HEK293 (cell line): ENCODE measurements at regions not wholly inside any gene's neighbourhood (a gene's known extent, or its start where the extent isn't known, plus 50 kb on each side); places are given as distances from the start of the nearest gene placed in this dataset.

Experiments used
- CTCF ChIA-PET: fragments of 350-600 bp; formaldehyde crosslinking; extraction: SDS; loops from one replicate; lab custom pipeline; 2021; ENCODE audit warnings: antibody characterized with exemption; lab: Yijun Ruan, JAX
- POLR2A ChIA-PET: fragments of 300-600 bp; formaldehyde crosslinking; extraction: SDS; loops from one replicate; lab custom pipeline; 2020; ENCODE audit warnings: antibody characterized with exemption, inconsistent platforms; lab: Yijun Ruan, JAX
- H3K27ac ChIP-seq: fragments of 200-500 bp; sonication (Bioruptor generic); 2 replicates; pipeline ENCODE4 v1.5.1; 2014; ENCODE audit warnings: low read depth, low read length, control low read depth, inconsistent platforms; ENCODE audit errors: extremely low read depth
- H3K36me3 ChIP-seq, 2 experiments: fragments of 200-500 bp in 1 of 2; sonication (Bioruptor generic) in 1 of 2; 1 replicate in 1 of 2; 2 replicates in 1 of 2; pipeline ENCODE4 v1.5.1; 2014 to 2017; ENCODE audit warnings: inconsistent platforms in 2 of 2, low read length in 2 of 2; ENCODE audit not compliant: control insufficient read depth in 2 of 2, insufficient read depth in 1 of 2
- H3K4me1 ChIP-seq: fragments of 200-500 bp; sonication (Bioruptor generic); 2 replicates; pipeline ENCODE4 v1.5.1; 2014; ENCODE audit warnings: mild to moderate bottlenecking, low read length, inconsistent platforms; ENCODE audit not compliant: control insufficient read depth, insufficient read depth
- H3K4me3 ChIP-seq: 2 replicates; pipeline ENCODE4 v1.5.1; 2011; ENCODE audit warnings: low read depth, mild to moderate bottlenecking, control low read depth, low read length, moderate library complexity
- H3K9me3 ChIP-seq: fragments of 200-500 bp; sonication (Bioruptor generic); 2 replicates; pipeline ENCODE4 v1.5.1; 2014; ENCODE audit warnings: low read depth, low read length, inconsistent platforms; ENCODE audit not compliant: control insufficient read depth, insufficient read depth
- BCL6B ChIP-seq: fragments of 450-650 bp; formaldehyde crosslinking; IDR thresholded peaks from 2 replicates; pipeline ENCODE4 v1.5.1; 2017; ENCODE audit warnings: missing biosample characterization, missing genetic modification characterization
- MYNN ChIP-seq: fragments of 450-650 bp; formaldehyde crosslinking; IDR thresholded peaks from 2 replicates; pipeline ENCODE4 v1.5.1; 2016; ENCODE audit warnings: missing biosample characterization, missing genetic modification characterization, borderline replicate concordance
- OSR2 ChIP-seq: fragments of 450-650 bp; formaldehyde crosslinking; IDR thresholded peaks from 2 replicates; pipeline ENCODE4 v1.5.1; 2016; ENCODE audit warnings: missing biosample characterization, missing genetic modification characterization
- PRDM10 ChIP-seq: fragments of 450-650 bp; formaldehyde crosslinking; IDR thresholded peaks from 2 replicates; pipeline ENCODE4 v1.5.1; 2016; ENCODE audit warnings: missing biosample characterization, missing genetic modification characterization
- PRDM6 ChIP-seq: fragments of 450-650 bp; formaldehyde crosslinking; IDR thresholded peaks from 2 replicates; pipeline ENCODE4 v1.5.1; 2017; ENCODE audit warnings: missing biosample characterization, missing genetic modification characterization
- SCRT1 ChIP-seq: fragments of 450-650 bp; formaldehyde crosslinking; IDR thresholded peaks from 2 replicates; pipeline ENCODE4 v1.5.1; 2016; ENCODE audit warnings: missing biosample characterization, missing genetic modification characterization, borderline replicate concordance
- SP3 ChIP-seq: fragments of 450-650 bp; formaldehyde crosslinking; IDR thresholded peaks from 2 replicates; pipeline ENCODE4 v1.5.1; 2016; ENCODE audit warnings: missing biosample characterization, missing genetic modification characterization
- YY2 ChIP-seq: fragments of 450-650 bp; formaldehyde crosslinking; IDR thresholded peaks from 2 replicates; pipeline ENCODE4 v1.5.1; 2016; ENCODE audit warnings: missing biosample characterization, missing genetic modification characterization
- ZBTB20 ChIP-seq: fragments of 450-650 bp; formaldehyde crosslinking; IDR thresholded peaks from 2 replicates; pipeline ENCODE4 v1.5.1; 2016; ENCODE audit warnings: missing biosample characterization, missing genetic modification characterization
- ZNF16 ChIP-seq: fragments of 450-650 bp; formaldehyde crosslinking; IDR thresholded peaks from 2 replicates; pipeline ENCODE4 v1.5.1; 2016; ENCODE audit warnings: low read depth, missing biosample characterization, missing genetic modification characterization
- ZNF19 ChIP-seq: fragments of 450-650 bp; formaldehyde crosslinking; IDR thresholded peaks from 2 replicates; pipeline ENCODE4; 2016; ENCODE audit warnings: missing biosample characterization, missing genetic modification characterization, low read depth
- ZNF202 ChIP-seq: fragments of 450-650 bp; formaldehyde crosslinking; IDR thresholded peaks from 2 replicates; pipeline ENCODE4 v1.5.1; 2016; ENCODE audit warnings: missing biosample characterization, missing genetic modification characterization, borderline replicate concordance
- ZNF354C ChIP-seq: fragments of 450-650 bp; formaldehyde crosslinking; IDR thresholded peaks from 2 replicates; pipeline ENCODE4 v1.5.1; 2016; ENCODE audit warnings: missing biosample characterization, missing genetic modification characterization, low read depth, borderline replicate concordance
- ZNF423 ChIP-seq: fragments of 450-650 bp; formaldehyde crosslinking; IDR thresholded peaks from 2 replicates; pipeline ENCODE4 v1.5.1; 2016; ENCODE audit warnings: missing biosample characterization, missing genetic modification characterization
- ZNF449 ChIP-seq: fragments of 450-650 bp; formaldehyde crosslinking; IDR thresholded peaks from 2 replicates; pipeline ENCODE4 v1.5.1; 2017; ENCODE audit warnings: missing biosample characterization, mild to moderate bottlenecking, missing genetic modification characterization, moderate library complexity
- ZNF530 ChIP-seq: fragments of 450-650 bp; formaldehyde crosslinking; IDR thresholded peaks from 2 replicates; pipeline ENCODE4 v1.5.1; 2016; ENCODE audit warnings: low read depth, missing biosample characterization, missing genetic modification characterization
- ZNF555 ChIP-seq: fragments of 450-650 bp; formaldehyde crosslinking; conservative IDR thresholded peaks from 2 replicates; pipeline ENCODE4 v1.5.1; 2017; ENCODE audit warnings: missing biosample characterization, mild to moderate bottlenecking, missing genetic modification characterization, inconsistent platforms
- ZNF560 ChIP-seq: fragments of 450-650 bp; formaldehyde crosslinking; IDR thresholded peaks from 2 replicates; pipeline ENCODE4 v1.5.1; 2017; ENCODE audit warnings: missing biosample characterization, missing genetic modification characterization, borderline replicate concordance
- ZNF610 ChIP-seq: fragments of 450-650 bp; formaldehyde crosslinking; IDR thresholded peaks from 2 replicates; pipeline ENCODE4 v1.5.1; 2016; ENCODE audit warnings: missing biosample characterization, missing genetic modification characterization, borderline replicate concordance
- ZNF692 ChIP-seq: fragments of 450-650 bp; formaldehyde crosslinking; IDR thresholded peaks from 2 replicates; pipeline ENCODE4 v1.5.1; 2016; ENCODE audit warnings: missing biosample characterization, missing genetic modification characterization
- ZNF701 ChIP-seq: fragments of 450-650 bp; formaldehyde crosslinking; IDR thresholded peaks from 2 replicates; pipeline ENCODE4 v1.5.1; 2016; ENCODE audit warnings: missing biosample characterization, missing genetic modification characterization
- ZNF776 ChIP-seq: fragments of 450-650 bp; formaldehyde crosslinking; IDR thresholded peaks from 2 replicates; pipeline ENCODE4 v1.5.0; 2017; ENCODE audit warnings: missing biosample characterization, missing genetic modification characterization, borderline replicate concordance
- ZNF830 ChIP-seq: fragments of 450-650 bp; IDR thresholded peaks from 2 replicates; pipeline ENCODE4 v1.5.0; 2018; ENCODE audit warnings: missing biosample characterization, missing genetic modification characterization, low read depth, mild to moderate bottlenecking, moderate library complexity
- ZNF843 ChIP-seq: fragments of 450-650 bp; formaldehyde crosslinking; IDR thresholded peaks from 2 replicates; pipeline ENCODE4 v1.5.1; 2016; ENCODE audit warnings: missing biosample characterization, missing genetic modification characterization

GRCh38 chr9:18404434-18405029, 69.4 kb upstream of the ADAMTSL1 start:
- ChIA-PET POLR2A (interaction anchor here (1.0 kb wide), 1 partner anchor 17 kb away, joined by 3 read pairs; no protein-coding TSS in a partner anchor), CTCF (interaction anchor here (1.0 kb wide), 1 partner anchor 39 kb away, joined by 3 read pairs; no protein-coding TSS in a partner anchor)
- Histone ChIP-seq H3K4me3 (no peak overlapping the region), H3K9me3 (no peaks in the 10 kb centered on the region), H3K36me3 (no peaks in the 10 kb centered on the region), H3K27ac (no peak overlapping the region), H3K4me1 (no peaks in the 10 kb centered on the region)
- TF ChIP-seq BCL6B (no peak), ZNF449 (tag by site-specific recombination) (no peak), PRDM6 (tag by site-specific recombination) (peak; percentile 30; the same call in 1 of the 2 replicates), SCRT1 (tag by site-specific recombination) (no peak), ZNF16 (tag by site-specific recombination) (no peak), ZNF354C (tag by site-specific recombination) (no peak), SP3 (tag by site-specific recombination) (no peak), PRDM10 (tag by site-specific recombination) (peak; percentile 93), ZNF830 (tag by site-specific recombination) (no peak), ZBTB20 (no peak), ZNF776 (no peak)

- Histone ChIP-seq H3K36me3 (no peaks in the 10 kb centered on the region), H3K4me1 (no peaks in the 10 kb centered on the region), H3K27ac (no peak overlapping the region), H3K4me3 (no peak overlapping the region), H3K9me3 (no peaks in the 10 kb centered on the region)
- ChIA-PET POLR2A (interaction anchor here (1.0 kb wide), 1 partner anchor 16 kb away, joined by 3 read pairs; no protein-coding TSS in a partner anchor), CTCF (interaction anchor here (0.9 to 1.0 kb wide), 2 partner anchors 38 to 624 kb away, joined by 3 to 5 read pairs; no protein-coding TSS in a partner anchor)
- no peak for TF ChIP-seq YY2 (tag by site-specific recombination)
- no peak for TF ChIP-seq ZNF16 (tag by site-specific recombination)
- no peak for TF ChIP-seq ZNF555 (tag by site-specific recombination)
- no peak for TF ChIP-seq ZNF423 (tag by site-specific recombination)
- TF ChIP-seq OSR2 (tag by site-specific recombination), result no peak
- TF ChIP-seq MYNN (tag by site-specific recombination), result no peak
- TF ChIP-seq ZNF19, result no peak
- no peak for TF ChIP-seq ZNF202 (tag by site-specific recombination)
- TF ChIP-seq ZNF560 (tag by site-specific recombination), result no peak
- no peak for TF ChIP-seq ZNF530 (tag by site-specific recombination)
- no peak for TF ChIP-seq ZNF692 (tag by site-specific recombination)
- TF ChIP-seq ZNF610, result no peak
- TF ChIP-seq ZNF843 (tag by site-specific recombination), result no peak
- no peak for TF ChIP-seq ZNF701 (tag by site-specific recombination)
These were observed 68.7 kb upstream of the ADAMTSL1 start for GRCh38 chr9:18405240-18405639.
